ENCODE measurements at regions not wholly inside any gene's neighbourhood (a gene's known extent, or its start where the extent isn't known, plus 50 kb on each side); places are given as distances from the start of the nearest gene placed in this dataset.

DNA sequence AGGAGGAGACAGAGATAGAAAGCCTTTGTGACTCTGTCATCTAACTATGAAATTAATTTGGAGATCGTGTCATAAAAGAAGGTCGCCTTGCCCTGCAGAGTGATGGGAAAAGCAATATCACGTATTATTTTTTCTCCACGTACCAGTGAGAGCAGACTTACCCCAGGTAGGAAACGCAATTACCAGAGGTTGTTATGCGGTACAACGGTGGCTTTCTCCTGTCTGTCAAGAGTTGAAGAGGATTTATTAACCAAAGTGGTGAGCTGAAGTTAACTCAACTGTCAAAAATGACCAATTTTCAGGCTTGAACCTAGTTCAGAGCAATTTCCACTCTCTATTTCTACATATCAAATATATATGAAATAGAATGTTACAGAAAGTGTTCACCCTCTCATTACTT, 282.6 kb upstream of the PFKP start:
- peaks cover 0 to 2% (median 0%) of the 10 kb centered on the region in 7 donors for H3K4me1 Mint-ChIP-seq
- Histone ChIP-seq H3K9me3 (ENCODE audit: control insufficient read depth in 2 of 3, low read length in 3 of 3) (no peaks in the 10 kb centered on the region), H3K27me3 (ENCODE audit: control insufficient read depth in 2 of 2, insufficient read depth in 2 of 2, low read length in 2 of 2) (no peaks in the 10 kb centered on the region), H3K36me3 (ENCODE audit: control insufficient read depth in 2 of 3, insufficient read depth in 3 of 3, low read length in 3 of 3) (no peaks in the 10 kb centered on the region), H3K4me3 (ENCODE audit: low read length) (no peak overlapping the region), H3K4me1 (ENCODE audit: control insufficient read depth in 2 of 2, insufficient read depth in 2 of 2, low read length in 2 of 2) (no peaks in the 10 kb centered on the region), H3K27ac (ENCODE audit: low read depth, low read length) (no peak overlapping the region)
- peaks cover 12 to 48% (median 31%) of the 10 kb centered on the region in 5 donors for H3K27me3 Mint-ChIP-seq
- DNase-seq = no peak
- intact Hi-C loops (cut with micrococcal nuclease) = no loop called here
- H3K36me3 Mint-ChIP-seq = peaks cover 0 to 5% (median 0%) of the 10 kb centered on the region in 5 donors
- H3K9me3 Mint-ChIP-seq = peaks cover 0 to 11% (median 0%) of the 10 kb centered on the region in 11 donors
- ATAC-seq = no peak
- no peak overlapping the region for H3K4me3 Mint-ChIP-seq
- no peak overlapping the region for H3K27ac Mint-ChIP-seq
- ChIA-PET POLR2A (no interaction called here), CTCF (no interaction called here)

DNA sequence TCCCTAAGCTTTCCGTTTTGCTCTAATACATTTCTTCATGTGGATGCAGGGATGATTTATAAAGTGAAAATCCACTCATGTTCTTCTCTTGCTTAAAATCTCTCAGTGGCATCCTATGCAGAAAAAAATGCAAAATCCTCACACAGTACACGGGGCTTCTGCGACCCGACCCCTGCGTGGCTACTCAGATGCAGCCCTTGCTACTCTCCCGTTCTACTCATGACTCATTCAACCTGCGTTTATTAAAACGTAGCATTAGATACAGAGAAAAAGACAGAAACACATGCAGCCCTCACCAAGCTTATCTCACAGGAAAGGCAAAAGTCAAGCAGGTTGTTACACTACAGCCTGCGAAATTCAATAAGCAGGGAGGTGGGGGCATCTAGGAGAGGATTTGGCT, 284.4 kb upstream of the PFKP start:
- intact Hi-C loops (cut with micrococcal nuclease) = no loop called here
- ATAC-seq = no peak
- Histone ChIP-seq H3K9me3 (ENCODE audit: control insufficient read depth in 2 of 3, low read length in 3 of 3) (no peaks in the 10 kb centered on the region), H3K4me3 (ENCODE audit: low read length) (no peak overlapping the region), H3K27ac (ENCODE audit: low read depth, low read length) (no peak overlapping the region), H3K36me3 (ENCODE audit: control insufficient read depth in 2 of 3, insufficient read depth in 3 of 3, low read length in 3 of 3) (no peaks in the 10 kb centered on the region), H3K27me3 (ENCODE audit: control insufficient read depth in 2 of 2, insufficient read depth in 2 of 2, low read length in 2 of 2) (no peaks in the 10 kb centered on the region), H3K4me1 (ENCODE audit: control insufficient read depth in 2 of 2, insufficient read depth in 2 of 2, low read length in 2 of 2) (no peaks in the 10 kb centered on the region)
- H3K27ac Mint-ChIP-seq = no peak overlapping the region
- peaks cover 12 to 41% (median 33%) of the 10 kb centered on the region in 5 donors for H3K27me3 Mint-ChIP-seq
- DNase-seq = no peak
- H3K4me1 Mint-ChIP-seq = peaks cover 0 to 2% (median 0%) of the 10 kb centered on the region in 7 donors
- peaks cover 0 to 5% (median 0%) of the 10 kb centered on the region in 5 donors for H3K36me3 Mint-ChIP-seq
- POLR2A ChIA-PET = no interaction called here
- H3K9me3 Mint-ChIP-seq = peaks cover 0 to 11% (median 0%) of the 10 kb centered on the region in 11 donors
- CTCF ChIA-PET = no interaction called here
- no peak overlapping the region for H3K4me3 Mint-ChIP-seq

DNA sequence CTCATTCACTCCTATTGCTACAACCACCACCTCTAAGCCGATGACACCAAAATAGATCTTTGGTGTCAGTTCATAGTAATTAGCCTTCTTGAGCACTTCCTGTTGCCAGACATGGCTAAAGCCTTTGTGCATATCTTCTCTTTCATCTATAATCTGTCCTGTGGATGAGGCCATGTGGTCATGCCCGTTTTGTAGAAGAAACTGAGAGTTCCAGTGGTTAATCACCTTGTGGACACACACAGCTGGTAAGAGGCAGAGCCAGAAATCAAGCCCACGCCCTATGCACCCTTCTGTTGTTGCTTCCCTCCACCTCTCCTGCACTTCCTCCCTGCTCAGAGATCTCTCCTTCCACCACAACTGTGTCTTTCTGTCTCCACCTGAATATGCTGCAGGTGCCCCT, 285.1 kb upstream of the PFKP start:
- Histone ChIP-seq H3K27ac (ENCODE audit: low read depth, low read length) (no peak overlapping the region), H3K9me3 (ENCODE audit: control insufficient read depth in 2 of 3, low read length in 3 of 3) (no peaks in the 10 kb centered on the region), H3K27me3 (ENCODE audit: control insufficient read depth in 2 of 2, insufficient read depth in 2 of 2, low read length in 2 of 2) (no peaks in the 10 kb centered on the region), H3K36me3 (ENCODE audit: control insufficient read depth in 2 of 3, insufficient read depth in 3 of 3, low read length in 3 of 3) (no peaks in the 10 kb centered on the region), H3K4me1 (ENCODE audit: control insufficient read depth in 2 of 2, insufficient read depth in 2 of 2, low read length in 2 of 2) (no peaks in the 10 kb centered on the region), H3K4me3 (ENCODE audit: low read length) (no peak overlapping the region)
- Mint-ChIP-seq H3K36me3 (peaks cover 0 to 5% (median 0%) of the 10 kb centered on the region in 5 donors), H3K4me3 (no peak overlapping the region), H3K4me1 (peaks cover 0 to 2% (median 0%) of the 10 kb centered on the region in 7 donors), H3K27ac (no peak overlapping the region), H3K27me3 (peaks cover 12 to 41% (median 33%) of the 10 kb centered on the region in 5 donors), H3K9me3 (peaks cover 0 to 8% (median 0%) of the 10 kb centered on the region in 11 donors)
- CTCF ChIA-PET = no interaction called here
- DNase-seq (no peak), ATAC-seq (no peak)
- POLR2A ChIA-PET = no interaction called here
- intact Hi-C loops (cut with micrococcal nuclease) = no loop called here

DNA sequence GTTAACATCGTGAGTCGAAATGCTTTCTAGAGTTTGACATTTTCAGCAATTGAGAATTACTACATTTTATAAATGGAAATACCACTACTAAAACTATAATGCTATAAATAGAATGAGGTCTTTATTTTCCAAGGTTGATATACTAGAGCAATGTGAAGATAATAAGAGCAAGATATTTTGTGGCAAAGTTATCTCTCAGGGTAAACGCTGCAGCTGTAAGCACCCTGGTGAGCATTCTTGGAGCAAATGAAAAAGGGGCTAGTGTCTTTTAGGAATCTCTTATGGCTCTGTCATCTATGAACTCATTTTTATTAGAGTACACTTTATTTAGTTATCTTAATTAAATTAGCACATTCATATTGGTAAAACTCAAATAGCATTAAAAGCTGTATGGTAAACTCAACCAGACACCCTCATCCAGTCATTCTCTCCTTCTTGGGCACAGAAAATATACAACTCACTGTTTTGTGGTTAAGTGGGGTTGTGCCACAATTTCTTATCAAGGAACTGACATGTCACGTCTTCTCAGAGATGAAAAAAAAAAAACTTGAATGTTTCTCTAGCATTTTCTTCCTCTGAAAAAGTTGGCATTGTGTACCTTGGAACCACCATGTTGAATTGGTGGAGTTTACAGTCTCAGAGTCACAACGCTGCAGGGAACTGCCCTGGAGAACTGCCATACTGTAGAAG, 289.5 kb upstream of the PFKP start:
- Histone ChIP-seq H3K36me3 (ENCODE audit: control insufficient read depth in 2 of 3, insufficient read depth in 3 of 3, low read length in 3 of 3) (no peaks in the 10 kb centered on the region), H3K27me3 (ENCODE audit: control insufficient read depth in 2 of 2, insufficient read depth in 2 of 2, low read length in 2 of 2) (no peaks in the 10 kb centered on the region), H3K4me3 (ENCODE audit: low read length) (no peak overlapping the region), H3K4me1 (ENCODE audit: control insufficient read depth in 2 of 2, insufficient read depth in 2 of 2, low read length in 2 of 2) (no peaks in the 10 kb centered on the region), H3K9me3 (ENCODE audit: control insufficient read depth in 2 of 3, low read length in 3 of 3) (no peaks in the 10 kb centered on the region), H3K27ac (ENCODE audit: low read depth, low read length) (no peak overlapping the region)
- CTCF ChIA-PET = no interaction called here
- no peak overlapping the region for H3K27ac Mint-ChIP-seq
- peaks cover 8 to 44% (median 30%) of the 10 kb centered on the region in 5 donors for H3K27me3 Mint-ChIP-seq
- H3K9me3 Mint-ChIP-seq = peaks cover 0 to 8% (median 2%) of the 10 kb centered on the region in 11 donors
- peaks cover 0 to 2% (median 0%) of the 10 kb centered on the region in 7 donors for H3K4me1 Mint-ChIP-seq
- intact Hi-C loops (cut with micrococcal nuclease) = no loop called here
- DNase-seq (no peak), ATAC-seq (no peak)
- H3K36me3 Mint-ChIP-seq = peaks cover 0 to 8% (median 0%) of the 10 kb centered on the region in 5 donors
- POLR2A ChIA-PET = no interaction called here
- H3K4me3 Mint-ChIP-seq = no peak overlapping the region

DNA sequence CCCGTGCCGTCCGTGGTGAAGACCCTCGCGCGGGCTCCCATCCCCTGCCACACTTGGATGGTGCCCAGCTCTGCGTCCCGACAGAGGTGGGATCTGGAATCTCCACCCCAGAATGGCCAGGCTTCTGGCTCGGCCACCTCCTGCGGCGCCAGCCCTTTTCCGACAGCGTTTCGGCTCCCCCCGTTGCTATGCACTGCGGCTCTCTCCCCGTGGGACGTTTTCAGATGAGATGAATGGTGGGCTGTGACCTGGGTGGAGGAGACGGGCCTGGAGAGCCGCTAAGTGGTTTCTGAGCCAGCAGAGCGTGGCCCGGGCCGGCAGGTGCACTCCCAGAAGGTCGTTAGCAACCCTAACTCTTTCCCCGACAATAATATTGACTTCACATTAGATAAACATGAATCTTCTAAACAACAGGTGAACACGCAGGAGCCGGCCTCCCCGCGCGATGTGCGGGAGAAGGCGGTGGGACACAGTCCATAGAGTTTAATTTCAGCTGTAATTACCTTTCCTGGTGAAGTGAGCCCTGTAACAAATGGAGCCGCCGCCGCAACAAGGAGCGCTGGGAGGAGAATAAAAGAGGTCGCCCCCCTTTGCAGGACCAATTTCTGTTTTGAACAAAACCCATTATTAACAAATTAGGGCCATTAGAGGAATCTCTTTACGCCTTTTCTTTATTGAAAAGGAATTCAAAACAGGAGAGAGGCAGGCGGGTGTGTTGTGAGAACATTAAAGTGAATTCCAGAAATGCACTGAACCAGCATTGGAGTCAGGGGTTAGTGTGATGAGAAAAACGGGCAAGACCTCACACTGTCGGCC, 294.3 kb upstream of the PFKP start:
- Mint-ChIP-seq H3K9me3 (peaks cover 0 to 3% (median 0%) of the 10 kb centered on the region in 11 donors), H3K27ac (no peak overlapping the region), H3K27me3 (peaks cover 2 to 27% (median 14%) of the 10 kb centered on the region in 5 donors), H3K4me3 (peak overlapping the region in 1 of 10 donors; percentile 43), H3K4me1 (no peaks in the 10 kb centered on the region), H3K36me3 (peaks cover 0 to 4% (median 0%) of the 10 kb centered on the region in 5 donors)
- Histone ChIP-seq H3K9me3 (ENCODE audit: control insufficient read depth in 2 of 3, low read length in 3 of 3) (no peaks in the 10 kb centered on the region), H3K4me3 (ENCODE audit: low read length) (no peak overlapping the region), H3K36me3 (ENCODE audit: control insufficient read depth in 2 of 3, insufficient read depth in 3 of 3, low read length in 3 of 3) (no peaks in the 10 kb centered on the region), H3K4me1 (ENCODE audit: control insufficient read depth in 2 of 2, insufficient read depth in 2 of 2, low read length in 2 of 2) (no peaks in the 10 kb centered on the region), H3K27ac (ENCODE audit: low read depth, low read length) (no peak overlapping the region), H3K27me3 (ENCODE audit: control insufficient read depth in 2 of 2, insufficient read depth in 2 of 2, low read length in 2 of 2) (no peaks in the 10 kb centered on the region)
- ChIA-PET CTCF (no interaction called here), POLR2A (no interaction called here)
- ATAC-seq (no peak), DNase-seq (no peak)
- intact Hi-C loops (cut with micrococcal nuclease) = no loop called here

DNA sequence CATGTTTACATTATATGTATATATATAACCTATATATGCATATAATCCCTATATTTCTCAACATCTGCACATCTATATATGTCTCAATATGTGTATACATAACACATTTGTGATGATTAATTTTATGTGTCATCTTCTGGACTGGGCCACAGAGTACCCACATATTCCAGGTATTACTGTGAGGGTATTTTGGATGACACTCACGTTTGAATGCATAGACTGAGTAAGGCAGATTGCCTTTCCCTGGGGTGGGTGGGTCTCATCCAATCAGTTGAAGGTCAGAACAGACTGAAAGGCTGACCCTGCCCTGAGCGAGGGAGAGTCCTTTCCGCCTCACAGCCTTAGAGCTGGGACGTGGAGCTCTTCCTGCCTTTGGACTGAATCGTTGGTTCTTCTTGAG, 295.2 kb upstream of the PFKP start:
- H3K4me3 ChIP-seq (ENCODE audit: low read length) = no peak overlapping the region
- no peaks in the 10 kb centered on the region for H3K27me3 ChIP-seq (ENCODE audit: control insufficient read depth in 2 of 2, insufficient read depth in 2 of 2, low read length in 2 of 2)
- CTCF ChIA-PET = no interaction called here
- intact Hi-C loops (cut with micrococcal nuclease) = no loop called here
- Mint-ChIP-seq H3K9me3 (peaks cover 0 to 3% (median 0%) of the 10 kb centered on the region in 11 donors), H3K4me3 (no peak overlapping the region), H3K36me3 (peaks cover 0 to 4% (median 0%) of the 10 kb centered on the region in 5 donors), H3K27me3 (peaks cover 2 to 30% (median 14%) of the 10 kb centered on the region in 5 donors), H3K27ac (no peak overlapping the region), H3K4me1 (no peaks in the 10 kb centered on the region)
- POLR2A ChIA-PET = no interaction called here
- no peaks in the 10 kb centered on the region for H3K36me3 ChIP-seq (ENCODE audit: control insufficient read depth in 2 of 3, insufficient read depth in 3 of 3, low read length in 3 of 3)
- DNase-seq = no peak
- no peaks in the 10 kb centered on the region for H3K4me1 ChIP-seq (ENCODE audit: control insufficient read depth in 2 of 2, insufficient read depth in 2 of 2, low read length in 2 of 2)
- H3K27ac ChIP-seq (ENCODE audit: low read depth, low read length) = no peak overlapping the region
- no peak for ATAC-seq
- H3K9me3 ChIP-seq (ENCODE audit: control insufficient read depth in 2 of 3, low read length in 3 of 3) = no peaks in the 10 kb centered on the region

Measured in naive thymus-derived CD4-positive, alpha-beta T cell (primary cell).